Sciatic nerve (tissue), 2 donors: ENCODE measurements at regions not wholly inside any gene's neighbourhood (a gene's known extent, or its start where the extent isn't known, plus 50 kb on each side); places are given as distances from the start of the nearest gene placed in this dataset.

Source experiments
- ATAC-seq: fragments of 200-7000 bp; cut with Tn5 transposase; one replicate; pipeline ENCODE4 v1.9.1; 2020; ENCODE audit warnings: mild to moderate bottlenecking, moderate library complexity
- DNase-seq: peaks from one replicate; pipeline ENCODE4 v3.0.0-alpha.2; 2020; ENCODE audit warnings: low spot score
- intact Hi-C: fragments of 100-400 bp; cut with DNase I; formaldehyde crosslinking; loops from one replicate; pipeline ENCODE4 v1.14.2; 2022
- donor health status: DM: no; HTN: no; CAD: no.
- donor health status: DM: no; HTN: no; CAD: no.

DNA sequence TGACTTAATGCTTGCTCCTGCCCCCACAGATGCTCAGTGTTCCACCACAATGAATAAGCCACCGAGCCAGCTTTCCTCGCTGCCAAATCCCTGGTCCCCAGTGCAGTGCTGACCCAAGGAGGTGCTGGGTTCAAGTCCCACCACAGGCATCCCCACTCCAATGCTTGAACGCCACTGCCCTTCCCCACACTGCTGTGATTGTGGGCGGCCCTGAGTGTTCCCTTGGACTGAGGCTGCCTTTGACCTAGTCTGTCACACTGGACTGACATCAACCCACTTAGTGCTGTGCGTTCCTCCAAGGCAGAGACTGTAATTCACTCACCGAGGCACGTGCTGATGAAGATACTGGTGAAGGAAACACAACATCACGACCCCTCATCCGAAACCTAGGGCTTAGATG lies 83.4 kb upstream of the TMCC3 start:
- intact Hi-C loops = no loop called here
- DNase-seq (no peak), ATAC-seq (peak; percentile 66)

GRCh38 chr12:94732367-94732990 lies 82.1 kb upstream of the TMCC3 start:
- ATAC-seq = peak; percentile 82
- intact Hi-C loops = no loop called here
- no peak for DNase-seq

DNA sequence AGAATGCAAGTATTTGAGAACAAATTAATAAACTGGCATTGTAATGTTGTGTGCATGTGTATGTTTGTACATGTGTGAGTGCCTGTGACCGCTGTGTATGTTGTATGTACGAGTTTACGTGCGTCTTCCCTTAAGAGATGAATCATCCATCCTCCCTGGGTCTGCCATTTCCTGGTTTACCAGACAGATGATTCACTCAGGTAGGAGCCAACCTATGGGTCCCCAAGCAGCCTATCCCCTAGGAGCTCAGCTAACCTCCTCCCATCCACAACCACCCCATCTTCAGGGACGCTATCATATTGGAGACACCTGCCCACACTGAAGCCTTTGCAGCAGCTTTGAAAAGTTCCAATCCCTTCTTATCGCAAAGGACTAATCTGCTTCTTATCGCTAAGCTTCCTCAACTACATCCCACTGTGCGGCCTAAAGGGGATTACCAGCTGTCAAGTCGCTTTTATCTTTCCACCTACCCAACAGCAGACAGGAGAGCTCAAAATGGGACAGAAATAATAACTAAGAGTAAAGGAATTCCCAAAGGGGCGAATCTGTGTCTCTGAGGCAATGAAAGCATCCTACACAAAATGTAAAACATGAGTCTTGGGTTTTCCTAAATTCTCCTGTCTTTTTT lies 81.5 kb upstream of the TMCC3 start:
- DNase-seq (no peak), ATAC-seq (no peak)
- intact Hi-C loops = no loop called here

DNA sequence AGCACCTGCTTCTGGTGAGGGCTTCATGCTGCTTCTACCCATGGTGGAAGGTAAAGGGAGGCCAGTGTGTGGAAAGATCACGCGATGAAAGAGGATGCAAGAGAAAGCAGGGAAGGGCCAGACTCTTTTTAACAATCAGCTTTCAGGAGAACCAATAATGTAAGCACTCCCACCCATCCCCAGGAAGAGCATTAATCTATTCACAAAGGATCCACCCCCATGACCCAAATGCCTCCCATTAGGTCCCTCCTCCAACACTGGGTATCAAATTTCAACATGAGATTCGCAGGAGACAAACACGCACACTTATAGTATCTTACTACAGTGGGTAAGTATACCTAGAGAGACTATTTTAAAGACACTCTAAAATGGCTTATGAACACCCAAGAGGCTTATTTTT lies 80.5 kb upstream of the TMCC3 start:
- intact Hi-C loops = no loop called here
- ATAC-seq (no peak), DNase-seq (no peak)

GRCh38 chr12:94726236-94726835 lies 76.0 kb upstream of the TMCC3 start:
- DNase-seq (no peak), ATAC-seq (no peak)
- intact Hi-C loops = no loop called here

- intact Hi-C loops = no loop called here
- DNase-seq (no peak), ATAC-seq (peak; percentile 58)
These were observed 75.2 kb upstream of the TMCC3 start for GRCh38 chr12:94725375-94726168.

GRCh38 chr12:94722664-94723063 lies 72.3 kb upstream of the TMCC3 start:
- ATAC-seq = peak; percentile 61
- intact Hi-C loops = no loop called here

DNA sequence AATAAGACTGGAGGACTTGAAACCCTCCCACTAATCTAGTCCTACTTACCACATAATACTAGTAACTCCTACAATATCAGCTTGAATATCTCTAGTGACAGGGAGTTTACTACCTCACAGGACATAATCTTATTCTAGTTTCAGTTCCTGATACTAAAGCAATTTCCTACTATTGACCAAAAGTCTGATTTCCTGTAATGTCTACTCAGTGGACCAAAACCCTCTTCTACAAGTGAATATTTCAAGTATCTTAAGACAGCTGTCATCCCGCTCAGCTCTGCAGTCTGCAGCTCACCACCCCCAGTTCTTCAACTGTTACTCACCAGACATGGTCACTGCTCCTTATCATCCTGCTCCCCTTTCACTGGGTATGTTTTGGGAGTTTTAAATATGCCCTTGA lies 70.8 kb upstream of the TMCC3 start:
- intact Hi-C loops = no loop called here
- no peak for DNase-seq
- no peak for ATAC-seq

More at GRCh38 chr12:94722664-94723063, 72.3 kb upstream of the TMCC3 start:
- no peak for DNase-seq

GRCh38 chr12:94718114-94718513 lies 67.8 kb upstream of the TMCC3 start:
- no peak for ATAC-seq
- no peak for DNase-seq
- intact Hi-C loops = no loop called here

- intact Hi-C loops = no loop called here
- DNase-seq = no peak
- ATAC-seq = no peak
These were observed 67.3 kb upstream of the TMCC3 start for GRCh38 chr12:94717656-94718055.

DNA sequence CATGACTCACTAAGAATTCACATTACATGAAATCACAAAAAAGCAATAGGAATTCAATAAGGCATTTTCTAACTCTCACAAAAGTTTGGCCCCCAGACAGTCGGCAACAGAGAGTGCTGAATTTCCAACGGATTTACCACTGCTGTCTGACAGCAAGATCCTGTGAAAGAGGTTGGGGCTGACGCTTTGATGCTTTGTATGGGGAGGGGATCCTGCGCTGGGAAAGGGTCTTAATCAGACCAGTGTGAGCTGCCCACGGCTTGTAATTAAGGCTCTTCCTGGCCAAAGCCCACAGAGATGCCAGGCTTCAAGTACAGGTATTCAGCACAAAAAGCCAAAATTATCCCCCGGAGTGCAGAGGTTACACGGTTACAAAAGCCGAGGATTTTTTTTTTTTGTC lies 66.8 kb upstream of the TMCC3 start:
- intact Hi-C loops = no loop called here
- no peak for ATAC-seq
- no peak for DNase-seq

DNA sequence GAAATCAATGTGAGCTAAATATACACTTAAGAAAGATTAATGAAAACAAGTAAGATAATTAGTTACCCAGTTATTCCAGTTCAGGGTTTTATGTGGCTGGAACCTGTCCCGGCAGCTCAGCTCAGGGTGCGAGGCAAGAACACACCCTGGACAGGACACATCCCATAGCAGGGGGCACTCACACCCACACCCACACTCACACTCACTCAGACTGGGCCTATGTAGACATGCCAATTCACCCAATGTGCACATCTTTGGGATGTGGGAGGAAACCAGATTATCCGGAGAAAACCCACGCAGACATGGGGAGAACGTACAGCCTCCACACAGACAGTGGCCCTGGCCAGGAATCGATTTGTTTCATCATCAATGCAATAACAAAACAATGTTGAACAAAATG lies 66.0 kb upstream of the TMCC3 start:
- DNase-seq (no peak), ATAC-seq (no peak)
- intact Hi-C loops = no loop called here

- ATAC-seq (peak; percentile 50), DNase-seq (no peak)
- intact Hi-C loops = no loop called here
These were observed 64.2 kb upstream of the TMCC3 start for GRCh38 chr12:94714378-94715114.

- ATAC-seq (peak; percentile 29), DNase-seq (no peak)
- intact Hi-C loops = no loop called here
These were observed 62.6 kb upstream of the TMCC3 start for GRCh38 chr12:94712815-94713515.

GRCh38 chr12:94710933-94711332 lies 60.6 kb upstream of the TMCC3 start:
- ATAC-seq (no peak), DNase-seq (no peak)
- intact Hi-C loops = no loop called here

GRCh38 chr12:94707892-94708291 lies 57.5 kb upstream of the TMCC3 start:
- peak; percentile 87 for ATAC-seq

GRCh38 chr12:94707036-94707435 lies 56.7 kb upstream of the TMCC3 start:
- no peak for DNase-seq

More at GRCh38 chr12:94707892-94708291, 57.5 kb upstream of the TMCC3 start:
- intact Hi-C loops = no loop called here
- DNase-seq = peak; percentile 77

DNA sequence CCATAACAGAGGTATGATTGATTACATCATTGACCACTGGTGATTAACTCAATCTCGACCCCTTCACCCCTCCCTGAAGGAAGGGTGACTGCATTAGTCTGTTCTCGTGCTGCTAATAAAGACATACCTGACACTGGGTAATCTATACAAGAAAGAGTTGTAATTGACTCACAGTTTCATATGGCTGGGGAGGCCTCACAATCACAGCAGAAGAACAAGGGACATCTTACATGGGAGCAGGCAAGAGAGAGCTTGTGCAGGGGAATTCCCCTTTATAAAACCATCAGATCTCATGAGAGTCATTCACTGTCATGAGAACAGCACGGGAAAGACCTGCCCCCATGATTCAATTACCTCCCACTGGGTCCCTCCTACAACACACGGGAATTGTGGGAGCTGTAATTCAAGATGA lies 55.9 kb upstream of the TMCC3 start:
- DNase-seq (no peak), ATAC-seq (no peak)
- intact Hi-C loops = no loop called here

More at GRCh38 chr12:94707036-94707435, 56.7 kb upstream of the TMCC3 start:
- intact Hi-C loops = no loop called here
- ATAC-seq = no peak

DNA sequence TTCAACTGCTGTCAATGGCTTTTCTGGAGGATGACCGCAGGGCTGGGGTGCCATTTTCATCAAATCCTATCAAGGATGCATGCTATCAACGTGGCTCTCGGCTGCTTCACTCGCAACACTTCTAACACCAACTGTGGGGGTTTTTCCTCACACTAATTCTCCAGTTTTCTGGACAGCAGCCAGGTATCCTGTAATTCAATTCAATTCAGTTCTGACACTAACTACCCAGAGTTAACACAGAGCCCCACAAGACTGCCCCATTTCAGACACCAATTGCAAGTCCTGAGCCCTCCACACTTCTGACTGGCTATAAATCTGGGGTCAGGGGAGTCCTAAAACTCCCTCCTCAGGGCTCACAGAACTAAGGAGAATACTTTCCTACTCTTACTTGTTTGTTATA lies 55.3 kb upstream of the TMCC3 start:
- DNase-seq (no peak), ATAC-seq (no peak)
- intact Hi-C loops = no loop called here
